Spleen (tissue), 11 donors: ENCODE measurements at regions not wholly inside any gene's neighbourhood (a gene's known extent, or its start where the extent isn't known, plus 50 kb on each side); places are given as distances from the start of the nearest gene placed in this dataset.

ENCODE experiments used
- DNase-seq: peaks from one replicate; pipeline ENCODE4 v3.0.0-alpha.2; 2020
- H3K27ac ChIP-seq, 8 donors: fragments of 200-600 bp; sonication (generic) in 7 of 8; 1 replicate in 4 of 8; 2 replicates in 4 of 8; pipeline versions ENCODE4 v1.5.0 to v1.8.0; 2016 to 2021; ENCODE audit warnings: inconsistent platforms in 4 of 8, mild to moderate bottlenecking in 4 of 8, moderate library complexity in 1 of 8
- H3K27me3 ChIP-seq, 7 donors: fragments of 200-600 bp; sonication (generic) in 6 of 7; replicated peaks in 1 of 7; 1 replicate in 4 of 7; 2 replicates in 3 of 7; pipeline versions ENCODE4 v1.5.0 to v1.8.0; 2016 to 2021; ENCODE audit warnings: inconsistent platforms in 3 of 7, mild to moderate bottlenecking in 1 of 7
- H3K36me3 ChIP-seq, 6 donors: fragments of 200-600 bp; sonication (generic) in 5 of 6; 1 replicate in 4 of 6; 2 replicates in 2 of 6; pipeline versions ENCODE4 v1.5.0 to v1.8.0; 2016 to 2021; ENCODE audit warnings: inconsistent platforms in 2 of 6
- H3K4me1 ChIP-seq, 6 donors: fragments of 200-600 bp; sonication (generic) in 5 of 6; 1 replicate in 3 of 6; 2 replicates in 3 of 6; pipeline versions ENCODE4 v1.5.0 to v1.8.0; 2016 to 2021; ENCODE audit warnings: inconsistent platforms in 3 of 6
- H3K4me3 ChIP-seq, 8 donors: fragments of 200-600 bp; sonication (generic) in 7 of 8; 1 replicate in 4 of 8; 2 replicates in 4 of 8; pipeline versions ENCODE4 v1.5.0 to v1.8.0; 2016 to 2021; ENCODE audit warnings: inconsistent platforms in 4 of 8, mild to moderate bottlenecking in 4 of 8, moderate library complexity in 2 of 8
- H3K9me3 ChIP-seq, 8 donors: fragments of 200-600 bp; sonication (generic) in 7 of 8; 1 replicate in 4 of 8; 2 replicates in 4 of 8; pipeline versions ENCODE4 v1.5.0 to v1.8.0; 2016 to 2021; ENCODE audit warnings: inconsistent platforms in 4 of 8
- CTCF ChIP-seq, 11 experiments: fragments of 200-600 bp in 7 of 11; fragments of 450-650 bp in 4 of 11; sonication (generic) in 4 of 11; IDR thresholded peaks in 8 of 11; conservative IDR thresholded peaks in 3 of 11; 1 replicate in 7 of 11; 2 replicates in 4 of 11; pipeline versions ENCODE4 v1.4.0 to v1.8.0; 2016 to 2021; ENCODE audit warnings: antibody characterized with exemption in 11 of 11, inconsistent platforms in 4 of 11, mild to moderate bottlenecking in 1 of 11
- POLR2A ChIP-seq, 3 donors: fragments of 450-650 bp; IDR thresholded peaks; one replicate each; pipeline ENCODE4 v1.5.1; 2017; ENCODE audit warnings: antibody characterized with exemption in 3 of 3, mild to moderate bottlenecking in 1 of 3
- POLR2AphosphoS5 ChIP-seq, 3 donors: sonication (generic); formaldehyde crosslinking; IDR thresholded peaks; one replicate each; pipeline ENCODE4 v1.5.1; 2017; ENCODE audit warnings: antibody characterized with exemption in 3 of 3
- WGBS, 5 donors: extraction: QIAGEN DNeasy Blood & Tissue Kit in 3 of 5; methylation state at CpG; one replicate each; pipeline versions ENCODE4 v1.1.5 to v1.1.7; 2013 to 2018; 5-methylcytosine and 5-hydroxymethylcytosine counted together
- intact Hi-C: fragments of 100-400 bp; cut with DNase I; formaldehyde crosslinking; loops from one replicate; pipeline ENCODE4 v1.15.0; 2023; ENCODE audit warnings: low total_unique reads
- donor health status: healthy with polysubstance abuse.
- donor health status: DM: no; HTN: no; CAD: no; lungs with moderate emphysema.
- donor health status: DM: no; HTN: no; CAD: no.
- donor health status: Bipolar disorder and iron deficiency.
- donor health status: healthy.
- donor health status: DM: no; HTN: no; CAD: no.
- donor health status: DM: yes; HTN: yes; CAD: no.

- TF ChIP-seq CTCF (IDR thresholded peaks at IDR 0.05 in 8 of 11, conservative IDR thresholded peaks at IDR 0.05 in 3 of 11) (no peak), POLR2AphosphoS5 (IDR thresholded peaks at IDR 0.05) (no peak), POLR2A (IDR thresholded peaks at IDR 0.05) (no peak)
- peak; percentile 62 for DNase-seq
- Histone ChIP-seq H3K9me3 (peaks cover 0 to 18% (median 0%) of the 10 kb centered on the region in 8 donors), H3K27ac (no peak overlapping the region), H3K27me3 (no peaks in the 10 kb centered on the region), H3K4me3 (no peak overlapping the region), H3K36me3 (no peaks in the 10 kb centered on the region), H3K4me1 (no peaks in the 10 kb centered on the region)
- WGBS, 5 donors, result 55 to 86% (median 74%) methylated on average over 4 to 5 of the region's 5 CpGs
- intact Hi-C loops, result no loop called here
Observed at GRCh38 chr10:57507788-57508187, 759.9 kb downstream of the IPMK start.

- H3K4me3 ChIP-seq, result no peak overlapping the region
- intact Hi-C loops, result no loop called here
- H3K27me3 ChIP-seq, result no peaks in the 10 kb centered on the region
- peaks cover 0 to 18% (median 0%) of the 10 kb centered on the region in 8 donors for H3K9me3 ChIP-seq
- TF ChIP-seq CTCF (IDR thresholded peaks at IDR 0.05 in 8 of 11, conservative IDR thresholded peaks at IDR 0.05 in 3 of 11) (no peak), POLR2A (IDR thresholded peaks at IDR 0.05) (no peak), POLR2AphosphoS5 (IDR thresholded peaks at IDR 0.05) (no peak)
- no peaks in the 10 kb centered on the region for H3K4me1 ChIP-seq
- 71 to 85% (median 78%) methylated on average over 8 to 10 of the region's 10 CpGs for WGBS, 5 donors
- H3K36me3 ChIP-seq, result no peaks in the 10 kb centered on the region
- DNase-seq, result peak; percentile 64
- H3K27ac ChIP-seq, result no peak overlapping the region
Observed at GRCh38 chr10:57506414-57507094, 761.1 kb downstream of the IPMK start.

DNA sequence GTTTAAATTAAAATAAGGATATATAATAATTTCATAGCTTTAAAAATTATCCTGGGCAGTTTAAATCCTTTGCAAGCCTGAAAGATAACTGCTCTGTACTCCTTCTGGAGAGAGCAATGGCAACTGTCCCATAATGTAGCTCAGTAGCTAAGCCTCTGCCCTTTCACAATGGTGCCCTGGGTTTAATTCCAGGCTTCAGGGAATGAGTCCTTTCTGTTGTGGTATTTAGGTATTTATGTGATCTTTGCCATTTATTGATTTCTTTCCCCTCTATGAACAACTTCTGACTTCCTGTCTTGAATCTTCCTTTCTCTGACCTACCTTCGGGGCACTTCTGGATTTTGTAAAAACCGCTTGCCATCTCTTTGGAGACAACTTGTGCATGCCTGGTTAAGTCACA is 773.2 kb downstream of the IPMK start:
- no peak for DNase-seq
- no peaks in the 10 kb centered on the region for H3K36me3 ChIP-seq
- intact Hi-C loops, result no loop called here
- no peak for TF ChIP-seq POLR2A (IDR thresholded peaks at IDR 0.05)
- no peak for TF ChIP-seq POLR2AphosphoS5 (IDR thresholded peaks at IDR 0.05)
- no peak for TF ChIP-seq CTCF (IDR thresholded peaks at IDR 0.05 in 8 of 11, conservative IDR thresholded peaks at IDR 0.05 in 3 of 11)
- no peak overlapping the region for H3K4me3 ChIP-seq
- peaks cover 0 to 3% (median 0%) of the 10 kb centered on the region in 8 donors for H3K9me3 ChIP-seq
- no peaks in the 10 kb centered on the region for H3K27me3 ChIP-seq
- no peaks in the 10 kb centered on the region for H3K4me1 ChIP-seq
- H3K27ac ChIP-seq, result no peak overlapping the region
- 71 to 87% (median 78%) methylated on average over 2 of the region's 2 CpGs for WGBS, 5 donors

DNA sequence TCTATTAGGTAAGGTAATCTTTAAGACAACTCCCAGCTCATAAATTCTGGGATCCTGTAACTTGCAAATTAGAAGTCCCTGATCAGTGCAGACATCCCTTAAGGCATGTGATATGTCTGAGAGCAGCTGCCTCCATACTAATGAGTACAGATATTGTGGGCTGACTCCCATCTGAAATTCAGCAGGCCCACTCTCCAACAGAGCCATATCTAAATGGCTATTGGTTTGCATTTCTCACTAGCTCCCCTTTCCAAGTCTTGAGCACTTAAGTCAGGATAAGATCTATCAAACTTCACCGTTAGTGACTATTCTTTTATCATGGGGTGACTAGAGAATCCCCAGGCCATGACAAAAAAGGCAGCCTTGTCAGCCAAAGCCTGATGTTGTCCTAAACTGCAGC is 785.4 kb downstream of the IPMK start:
- intact Hi-C loops, result no loop called here
- TF ChIP-seq CTCF (IDR thresholded peaks at IDR 0.05 in 8 of 11, conservative IDR thresholded peaks at IDR 0.05 in 3 of 11) (no peak), POLR2A (IDR thresholded peaks at IDR 0.05) (no peak), POLR2AphosphoS5 (IDR thresholded peaks at IDR 0.05) (no peak)
- DNase-seq, result no peak
- no peak overlapping the region for H3K4me3 ChIP-seq
- no peaks in the 10 kb centered on the region for H3K36me3 ChIP-seq
- no peak overlapping the region for H3K27ac ChIP-seq
- H3K4me1 ChIP-seq, result no peaks in the 10 kb centered on the region
- no peaks in the 10 kb centered on the region for H3K27me3 ChIP-seq
- H3K9me3 ChIP-seq, result no peaks in the 10 kb centered on the region
- 38 to 60% (median 50%) methylated on average over 1 of the region's 1 CpG for WGBS, 5 donors
